ELR (cell line): ENCODE measurements at regions not wholly inside any gene's neighbourhood (a gene's known extent, or its start where the extent isn't known, plus 50 kb on each side); places are given as distances from the start of the nearest gene placed in this dataset.

Experiments
- DNase-seq: peaks from one replicate; pipeline ENCODE4 v3.0.0-alpha.2; 2015; ENCODE audit warnings: low read depth

- no peak for DNase-seq
Measured at GRCh38 chr4:157882901-157883300, 289.9 kb downstream of the GASK1B start.

GRCh38 chr4:157880761-157881160, 292.1 kb downstream of the GASK1B start:
- no peak for DNase-seq

- DNase-seq, result no peak
Measured at GRCh38 chr4:157854819-157855218, 318.0 kb downstream of the GASK1B start.

- no peak for DNase-seq
Measured at GRCh38 chr4:157840648-157841047, 332.2 kb downstream of the GASK1B start.

- DNase-seq, result no peak
Measured at GRCh38 chr4:157840034-157840433, 332.8 kb downstream of the GASK1B start.

- peak; percentile 32 for DNase-seq
Measured at GRCh38 chr4:157838366-157838765, 334.5 kb downstream of the GASK1B start.

- DNase-seq, result no peak
Measured at GRCh38 chr4:157837071-157837703, 335.6 kb downstream of the GASK1B start.

- no peak for DNase-seq
Measured at GRCh38 chr4:157832596-157832995, 340.2 kb downstream of the GASK1B start.

GRCh38 chr4:157824021-157824420, 348.8 kb downstream of the GASK1B start:
- no peak for DNase-seq

GRCh38 chr4:157821814-157822213, 351.0 kb downstream of the GASK1B start:
- DNase-seq, result no peak

- no peak for DNase-seq
Measured at GRCh38 chr4:157819693-157820464, 352.9 kb downstream of the GASK1B start.

GRCh38 chr4:157818946-157819692, 353.7 kb downstream of the GASK1B start:
- DNase-seq, result no peak

GRCh38 chr4:157810137-157810774, 362.6 kb downstream of the GASK1B start:
- no peak for DNase-seq

GRCh38 chr4:157808796-157809383, 363.9 kb downstream of the GASK1B start:
- DNase-seq, result no peak

GRCh38 chr4:157806184-157806583, 366.6 kb downstream of the GASK1B start:
- no peak for DNase-seq

GRCh38 chr4:157804986-157805385, 367.8 kb downstream of the GASK1B start:
- DNase-seq, result peak; percentile 24

- DNase-seq, result no peak
Measured at GRCh38 chr4:157803845-157804521, 368.8 kb downstream of the GASK1B start.

GRCh38 chr4:157803421-157803820, 369.4 kb downstream of the GASK1B start:
- DNase-seq, result no peak

- DNase-seq, result no peak
Measured at GRCh38 chr4:157795495-157795894, 377.3 kb downstream of the GASK1B start.

- no peak for DNase-seq
Measured at GRCh38 chr4:157792716-157793115, 380.1 kb downstream of the GASK1B start.

- no peak for DNase-seq
Measured at GRCh38 chr4:157791236-157791635, 381.6 kb downstream of the GASK1B start.
